SH-SY5Y (cell line): ENCODE measurements at regions not wholly inside any gene's neighbourhood (a gene's known extent, or its start where the extent isn't known, plus 50 kb on each side); places are given as distances from the start of the nearest gene placed in this dataset.

Experiments
- GATA2 ChIP-seq: IDR thresholded peaks from 2 replicates; pipeline ENCODE4 v1.6.1; 2011; ENCODE audit warnings: mild to moderate bottlenecking, low read depth, low read length
- GATA3 ChIP-seq: IDR thresholded peaks from 2 replicates; pipeline ENCODE4 v1.6.1; 2011; ENCODE audit warnings: low read depth, mild to moderate bottlenecking, low read length, moderate library complexity

DNA sequence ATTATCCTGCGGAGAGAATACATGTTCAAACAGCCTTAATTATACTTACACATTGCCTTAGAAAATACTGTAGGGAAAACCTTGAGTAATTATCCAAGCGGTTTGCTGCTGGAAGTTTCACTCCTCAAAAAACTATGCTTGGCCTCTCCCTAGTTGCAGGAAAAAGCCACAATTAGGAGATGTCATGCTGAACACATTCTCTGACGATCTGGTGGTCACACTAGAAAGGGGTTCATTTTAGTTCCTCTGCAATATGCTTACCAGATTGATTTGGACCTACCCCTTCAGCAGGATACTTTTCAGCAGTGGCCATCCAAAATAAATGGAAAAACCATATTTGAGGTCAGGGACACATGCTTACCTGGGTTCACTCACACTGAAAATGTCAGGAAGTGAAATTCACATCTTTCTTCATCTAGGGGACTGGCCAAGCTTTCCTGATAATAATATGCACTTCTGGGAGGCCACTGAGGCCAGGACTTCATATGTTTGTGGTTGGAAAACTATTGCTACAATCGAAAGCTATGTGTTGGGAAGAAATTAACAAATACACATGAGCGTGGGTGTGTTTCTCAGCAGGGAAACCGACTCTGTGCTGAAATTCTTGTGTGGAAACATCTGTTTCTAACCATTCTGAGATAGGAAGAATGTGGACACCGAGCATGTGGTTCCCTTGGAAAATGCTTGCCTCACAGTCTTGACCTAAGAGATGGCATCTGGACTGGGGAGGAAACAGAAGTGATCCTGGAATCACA is 68.8 kb downstream of the ATXN3L start:
- no peak for TF ChIP-seq GATA3
- TF ChIP-seq GATA2 = no peak

DNA sequence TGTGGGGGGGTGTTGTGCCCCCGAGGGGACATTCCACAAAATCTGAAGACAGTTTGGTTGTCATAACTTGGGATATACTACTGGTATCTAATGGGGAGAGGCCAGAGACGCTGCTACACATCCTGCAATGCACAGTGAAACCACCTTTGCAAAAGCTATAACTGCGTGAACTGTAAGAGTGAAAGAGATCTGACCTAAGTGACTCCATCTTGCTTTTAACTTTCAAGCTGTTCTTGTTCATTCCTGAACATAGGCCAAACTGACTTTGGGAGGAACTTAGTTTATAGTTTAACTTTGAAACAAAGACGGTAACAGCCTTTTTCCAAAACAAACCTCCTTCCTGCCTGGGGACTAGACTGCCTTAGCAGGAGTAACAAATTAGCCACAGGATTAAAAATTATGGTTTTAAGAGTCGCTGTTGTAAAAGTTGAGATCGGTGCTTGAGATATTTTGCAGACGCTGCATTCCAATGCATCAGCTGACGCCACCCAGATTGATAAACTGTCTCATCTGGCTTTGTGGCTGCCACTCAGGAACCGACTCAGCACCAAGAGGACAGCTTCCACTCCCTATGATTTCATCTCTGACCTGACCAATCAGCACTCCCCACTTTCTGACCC is 70.9 kb downstream of the ATXN3L start:
- TF ChIP-seq GATA2 (no peak), GATA3 (no peak)

DNA sequence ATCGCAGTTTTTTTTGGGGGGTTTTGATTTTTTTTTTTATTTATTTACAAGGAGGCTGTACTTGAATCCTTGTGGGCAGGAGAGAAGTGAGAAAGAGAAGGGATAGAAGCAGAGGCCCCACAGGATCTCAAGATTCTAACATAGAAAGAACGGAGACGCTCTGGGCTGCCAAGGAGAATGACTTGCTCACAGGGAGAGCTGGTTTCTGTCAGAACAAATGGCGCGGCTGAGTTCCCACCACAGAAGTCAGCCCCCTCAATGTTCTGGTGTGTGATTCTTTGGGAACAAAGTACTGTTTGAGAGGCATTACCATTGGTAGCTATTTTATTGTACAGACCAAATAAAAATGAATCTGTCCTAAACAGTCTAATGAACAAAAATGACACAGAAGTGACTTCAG is 80.6 kb downstream of the ATXN3L start:
- TF ChIP-seq GATA3 (no peak), GATA2 (no peak)

DNA sequence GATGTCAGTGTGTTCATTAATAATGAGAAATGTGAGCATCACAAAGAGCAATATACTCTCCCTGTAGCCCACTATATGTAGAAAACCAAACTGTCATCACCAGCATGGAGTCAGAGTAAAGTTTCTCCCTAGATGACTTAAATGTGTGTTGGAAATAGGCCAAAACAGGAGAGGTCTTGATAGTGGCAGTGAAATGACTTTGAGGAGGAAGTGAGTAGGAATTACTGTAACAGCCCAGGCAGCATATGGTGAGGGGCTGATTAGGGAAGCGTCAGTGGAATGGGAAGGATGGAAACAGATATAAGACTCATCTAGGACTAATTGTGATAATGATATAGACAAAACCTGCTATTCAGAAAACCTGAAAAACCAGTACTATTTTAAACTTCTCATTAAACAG is 83.9 kb downstream of the ATXN3L start:
- TF ChIP-seq GATA2 (no peak), GATA3 (no peak)

DNA sequence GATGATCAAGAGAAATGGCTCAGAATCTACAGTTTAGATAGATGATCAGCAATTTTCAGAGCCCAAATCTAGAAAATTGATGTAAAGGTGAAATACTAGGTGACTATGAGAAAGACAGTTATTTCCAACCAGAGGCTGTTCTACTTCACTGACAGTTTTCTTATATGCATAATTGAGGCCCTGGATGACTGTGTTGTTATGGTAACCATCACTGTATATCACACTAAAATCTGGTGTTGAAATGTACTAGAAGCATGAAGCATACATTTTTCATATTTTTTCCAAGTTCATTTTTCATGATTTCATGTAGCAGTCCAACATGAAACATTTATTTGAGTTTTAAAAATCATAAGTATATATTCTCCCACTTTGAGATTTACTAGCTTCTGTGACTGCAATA is 87.4 kb downstream of the ATXN3L start:
- TF ChIP-seq GATA3 (no peak), GATA2 (no peak)

DNA sequence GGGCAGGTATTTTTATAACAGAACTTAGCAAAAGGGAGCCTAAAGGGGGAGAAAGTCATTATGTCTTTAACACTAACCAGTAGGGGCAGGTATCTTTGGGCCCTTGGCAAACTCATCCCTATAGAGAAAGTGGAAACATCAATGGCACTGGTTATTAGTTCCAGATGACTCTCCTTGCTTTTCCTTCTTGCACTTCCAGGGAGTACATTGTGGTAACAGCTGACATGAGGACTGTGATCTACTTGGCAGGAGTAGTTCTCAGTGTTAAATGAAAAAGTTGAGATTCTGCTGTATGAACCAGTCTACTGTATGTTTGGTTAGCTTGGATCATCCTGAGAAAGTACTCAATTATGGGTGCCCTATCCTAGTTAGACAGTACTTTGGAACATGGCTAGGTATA is 93.6 kb downstream of the ATXN3L start:
- no peak for TF ChIP-seq GATA2
- no peak for TF ChIP-seq GATA3

DNA sequence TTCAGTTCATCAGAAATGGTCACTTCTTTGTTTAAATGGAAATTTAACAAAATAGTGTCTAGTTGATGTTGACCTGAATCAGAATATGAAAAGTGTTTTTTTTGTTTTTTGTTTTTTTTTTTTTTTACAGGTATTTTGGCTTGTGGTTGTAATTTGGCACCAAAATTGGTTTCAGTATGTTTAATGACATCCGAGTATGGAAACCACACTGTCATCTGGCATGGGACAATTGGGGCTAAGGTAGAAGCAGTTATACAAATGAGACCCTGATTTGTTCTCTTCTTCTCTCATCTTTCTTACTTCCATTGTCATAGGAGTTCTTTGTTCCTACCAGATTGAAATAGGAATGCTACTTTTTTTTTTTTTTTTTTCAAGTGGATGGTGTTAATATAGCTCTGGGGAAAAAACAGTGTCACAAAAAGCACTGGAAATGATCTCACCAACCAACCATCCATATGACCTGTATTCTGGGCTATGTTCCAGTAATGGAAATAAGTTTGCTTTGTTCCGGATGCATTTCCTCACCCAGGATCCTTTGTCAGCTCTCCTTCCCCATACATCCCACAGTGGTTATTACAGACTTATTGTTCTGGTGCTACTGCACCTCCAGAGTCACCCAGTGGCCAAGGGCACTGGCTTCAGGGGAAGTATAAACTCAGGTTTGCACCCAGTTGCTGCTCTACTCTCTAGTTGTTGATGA is 95.8 kb downstream of the ATXN3L start:
- TF ChIP-seq GATA2 = no peak
- TF ChIP-seq GATA3 = no peak

DNA sequence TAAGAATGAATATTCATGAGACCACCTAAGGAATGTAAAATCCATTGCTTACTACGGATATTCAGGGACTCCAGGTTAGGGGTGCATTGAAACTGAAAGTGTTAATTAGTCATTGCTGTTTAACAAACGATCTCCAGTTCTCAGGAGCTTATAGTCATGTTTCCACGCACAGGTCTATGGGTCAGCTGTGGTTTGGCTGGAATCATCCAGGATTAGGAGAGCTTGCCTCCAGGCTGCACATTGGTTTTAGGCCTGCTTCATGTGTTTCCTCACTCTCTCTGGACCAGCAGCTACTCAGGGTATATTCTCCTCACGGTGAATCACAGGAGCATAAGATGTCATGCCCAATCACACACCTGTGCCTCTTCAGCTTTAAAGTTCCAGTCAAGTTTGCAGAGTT is 98.9 kb downstream of the ATXN3L start:
- TF ChIP-seq GATA3 = no peak
- no peak for TF ChIP-seq GATA2

DNA sequence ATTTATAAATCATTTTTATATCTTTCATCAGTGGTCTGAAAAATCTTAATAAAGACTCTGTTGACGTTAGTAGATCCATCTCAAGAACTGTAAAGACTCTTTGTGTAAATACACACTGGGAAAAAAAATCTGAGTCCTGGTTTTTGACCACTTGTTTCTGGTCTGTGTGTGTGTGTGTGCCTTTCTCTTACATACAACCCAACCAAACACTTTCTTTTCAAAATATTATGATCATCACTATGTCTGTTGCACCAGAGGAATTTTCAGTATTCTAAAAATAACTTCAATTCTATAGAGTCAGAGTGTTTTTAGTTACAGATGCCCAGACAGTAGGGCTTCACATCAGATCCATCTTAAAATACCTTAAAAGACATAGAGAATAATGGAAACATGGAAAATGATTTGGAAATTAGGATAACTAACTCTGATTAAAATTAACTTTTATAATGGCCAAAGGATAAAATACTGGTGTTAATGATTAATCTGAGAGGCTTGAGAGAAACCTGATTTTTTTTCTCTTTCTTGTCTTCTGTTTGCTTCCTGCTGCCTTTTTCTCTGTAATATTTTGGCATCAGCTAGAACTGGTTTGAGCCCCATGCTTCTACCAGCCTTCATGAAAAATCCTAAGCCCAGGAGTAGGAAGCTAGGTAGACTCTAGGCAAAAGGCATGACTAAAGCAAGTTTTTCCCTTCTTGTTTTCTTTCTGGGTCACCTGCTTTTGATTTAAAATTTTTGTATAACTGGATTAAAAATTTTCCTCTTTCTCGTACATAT is 99.7 kb downstream of the ATXN3L start:
- no peak for TF ChIP-seq GATA2

DNA sequence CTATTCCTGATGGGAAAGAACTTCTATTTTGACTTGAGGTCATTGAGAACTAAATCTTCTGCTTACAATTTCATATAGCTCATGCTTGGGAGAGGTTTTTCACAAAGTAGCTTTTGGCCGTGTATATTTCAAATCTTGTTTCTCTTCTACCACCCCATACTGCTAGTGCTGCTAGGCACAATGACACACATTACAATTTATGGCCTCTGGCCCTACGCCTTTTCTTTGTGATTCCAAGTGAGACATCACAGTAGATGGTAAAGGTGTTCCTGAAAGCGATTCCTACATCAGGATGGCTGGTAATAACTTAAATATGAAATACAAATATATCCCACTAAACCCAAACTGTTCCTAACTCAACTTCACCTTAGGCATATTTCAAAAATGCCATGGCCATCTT is 101.1 kb downstream of the ATXN3L start:
- TF ChIP-seq GATA2 (no peak), GATA3 (no peak)

DNA sequence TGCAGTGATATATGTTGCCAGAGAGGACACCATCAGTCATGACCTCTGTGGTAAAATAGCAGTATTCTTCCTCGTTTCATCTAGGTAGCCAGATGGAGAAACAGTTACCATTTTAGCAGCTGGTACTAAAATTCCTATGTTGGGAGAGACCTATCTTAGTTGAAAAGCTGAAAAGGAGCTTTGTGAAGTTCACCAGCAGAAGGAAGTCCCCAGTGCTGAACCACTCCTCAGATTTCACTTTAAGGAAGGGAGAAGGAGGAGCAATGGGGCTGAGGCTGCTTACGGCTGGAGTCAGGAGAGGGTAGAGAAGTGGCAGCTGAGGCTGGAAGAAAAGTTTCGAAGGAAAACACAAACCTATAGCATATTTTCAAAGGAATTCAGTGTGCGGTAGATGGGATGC is 103.7 kb downstream of the ATXN3L start:
- no peak for TF ChIP-seq GATA2
- no peak for TF ChIP-seq GATA3

DNA sequence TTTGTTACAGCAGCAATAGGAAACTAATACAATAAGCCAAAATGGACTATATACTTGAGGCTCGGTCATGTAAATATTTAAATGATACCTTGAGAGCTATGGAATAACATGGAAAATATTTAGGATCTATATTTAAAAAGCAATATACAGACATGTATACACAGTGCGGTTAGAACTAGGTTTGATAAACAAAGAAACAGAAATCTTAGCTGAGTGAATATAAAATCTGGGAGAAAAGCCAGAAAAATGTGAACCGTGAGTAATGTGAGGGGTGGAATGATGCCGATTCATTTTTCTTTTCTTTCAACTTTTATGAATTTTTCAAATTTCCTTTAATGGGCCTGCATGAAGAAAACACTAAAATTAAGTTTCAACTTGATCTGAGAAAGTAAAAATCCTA is 104.1 kb downstream of the ATXN3L start:
- TF ChIP-seq GATA2 = no peak
- TF ChIP-seq GATA3 = no peak

DNA sequence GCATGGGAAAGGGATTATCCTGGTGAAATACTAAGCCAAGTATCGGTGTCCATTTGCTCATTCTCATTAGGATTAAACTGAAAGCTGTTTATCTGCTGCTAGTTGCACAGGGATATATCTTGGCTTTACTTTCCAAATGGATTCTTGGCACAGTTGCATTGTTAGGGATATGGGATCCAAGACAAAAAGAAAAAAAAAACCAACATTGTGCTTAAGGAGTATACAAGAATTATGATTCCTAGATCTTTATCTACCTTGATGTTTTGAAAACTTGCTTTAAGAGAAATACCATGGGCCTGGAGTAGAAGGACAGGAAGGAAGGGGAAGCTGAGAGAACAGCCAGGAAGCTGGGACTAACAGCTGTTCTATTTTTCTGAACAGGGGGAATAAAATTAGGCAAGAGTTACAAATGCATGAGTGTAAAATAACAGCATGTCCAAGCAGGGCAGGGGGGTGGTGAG is 107.6 kb downstream of the ATXN3L start:
- TF ChIP-seq GATA3 = no peak
- TF ChIP-seq GATA2 = no peak

DNA sequence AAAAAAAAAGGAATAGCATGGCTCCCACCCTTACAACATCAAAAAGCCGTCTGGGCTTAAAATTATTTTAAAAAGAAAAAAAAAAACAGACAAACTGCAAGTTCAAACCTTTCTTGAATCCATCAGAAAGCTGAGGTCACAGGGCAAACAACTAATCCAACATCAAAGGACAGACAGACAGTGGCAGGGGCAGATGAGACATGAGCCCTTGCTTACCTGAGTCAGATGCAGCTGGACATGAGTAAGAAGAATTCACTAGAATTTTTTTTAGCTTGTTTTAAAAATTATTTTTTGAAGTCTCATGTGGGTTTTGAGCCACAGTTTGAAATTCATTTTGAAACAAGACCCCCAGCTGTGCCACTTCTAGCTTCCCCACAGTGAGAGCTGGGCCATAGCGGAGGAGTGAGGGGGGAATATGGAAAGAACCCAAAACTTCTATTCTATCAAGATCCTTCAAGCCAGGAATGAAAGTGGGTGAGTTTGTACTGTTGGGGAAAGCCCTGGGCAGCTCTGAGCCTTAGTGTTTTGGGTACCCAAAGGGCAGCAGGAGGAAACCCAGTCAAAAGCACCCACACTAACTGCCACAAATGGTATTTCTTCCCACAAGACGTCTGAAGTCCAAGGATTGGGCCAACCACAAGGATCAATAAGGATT is 111.4 kb downstream of the ATXN3L start:
- TF ChIP-seq GATA3 (no peak), GATA2 (no peak)
